ENCODE measurements at regions not wholly inside any gene's neighbourhood (a gene's known extent, or its start where the extent isn't known, plus 50 kb on each side); places are given as distances from the start of the nearest gene placed in this dataset.

GRCh38 chr1:4371849-4372248, 282.6 kb upstream of the AJAP1 start:
- no peak for TF ChIP-seq POLR2A (IDR thresholded peaks at IDR 0.05; ENCODE audit: low read depth, low read length)
- TF ChIP-seq POLR2AphosphoS5 (IDR thresholded peaks at IDR 0.05; ENCODE audit: low read depth, low read length) = no peak
- TF ChIP-seq TAF1 (IDR thresholded peaks at IDR 0.05; ENCODE audit: low read depth, low read length) = no peak
